ENCODE measurements at regions not wholly inside any gene's neighbourhood (a gene's known extent, or its start where the extent isn't known, plus 50 kb on each side); places are given as distances from the start of the nearest gene placed in this dataset.

DNA sequence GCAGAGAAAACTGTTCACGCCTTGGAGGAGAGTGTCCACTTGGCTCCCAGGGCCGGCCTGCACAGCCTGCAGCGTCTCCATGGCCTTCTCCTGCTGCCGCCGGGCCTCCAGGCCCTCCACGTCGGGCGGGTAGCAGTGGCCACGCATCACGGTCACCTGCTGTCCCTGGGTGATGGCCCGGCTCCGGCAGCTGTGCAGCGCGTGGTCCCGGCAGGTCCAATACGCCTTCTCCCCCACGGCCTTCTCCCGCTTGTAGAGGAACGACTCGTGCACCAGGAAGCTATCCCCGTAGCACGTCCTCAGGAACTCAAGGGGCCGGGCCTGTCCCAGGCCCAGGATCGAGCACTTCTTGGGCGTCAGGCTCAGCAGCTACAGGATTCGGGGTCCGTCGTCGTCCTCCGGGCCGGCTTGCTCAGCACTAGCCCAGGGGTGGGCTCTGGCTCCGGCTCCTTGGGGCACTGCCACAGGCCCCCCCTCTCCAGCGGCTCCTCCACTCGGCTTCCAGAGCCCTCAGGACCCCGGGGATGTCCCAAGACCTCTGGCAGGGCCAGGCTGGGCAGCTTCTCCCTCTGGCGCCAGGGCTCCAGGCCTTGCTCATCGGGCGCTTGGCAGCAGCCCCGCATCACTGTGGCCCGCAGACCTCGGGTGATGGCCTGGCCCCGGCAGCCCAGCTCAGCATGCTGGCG, 83.6 kb upstream of the FXR1 start:
- H3K27me3 ChIP-seq: no peaks in the 10 kb centered on the region
- no peak overlapping the region for H3K4me3 ChIP-seq
- DNase-seq: peak in 1 of 2 donors; percentile 74
- peak; percentile 19 to 49 for ATAC-seq (ENCODE audit: low FRiP score in 2 of 2)
- no peaks in the 10 kb centered on the region for H3K9me3 ChIP-seq
- TF ChIP-seq, protein P1, sequence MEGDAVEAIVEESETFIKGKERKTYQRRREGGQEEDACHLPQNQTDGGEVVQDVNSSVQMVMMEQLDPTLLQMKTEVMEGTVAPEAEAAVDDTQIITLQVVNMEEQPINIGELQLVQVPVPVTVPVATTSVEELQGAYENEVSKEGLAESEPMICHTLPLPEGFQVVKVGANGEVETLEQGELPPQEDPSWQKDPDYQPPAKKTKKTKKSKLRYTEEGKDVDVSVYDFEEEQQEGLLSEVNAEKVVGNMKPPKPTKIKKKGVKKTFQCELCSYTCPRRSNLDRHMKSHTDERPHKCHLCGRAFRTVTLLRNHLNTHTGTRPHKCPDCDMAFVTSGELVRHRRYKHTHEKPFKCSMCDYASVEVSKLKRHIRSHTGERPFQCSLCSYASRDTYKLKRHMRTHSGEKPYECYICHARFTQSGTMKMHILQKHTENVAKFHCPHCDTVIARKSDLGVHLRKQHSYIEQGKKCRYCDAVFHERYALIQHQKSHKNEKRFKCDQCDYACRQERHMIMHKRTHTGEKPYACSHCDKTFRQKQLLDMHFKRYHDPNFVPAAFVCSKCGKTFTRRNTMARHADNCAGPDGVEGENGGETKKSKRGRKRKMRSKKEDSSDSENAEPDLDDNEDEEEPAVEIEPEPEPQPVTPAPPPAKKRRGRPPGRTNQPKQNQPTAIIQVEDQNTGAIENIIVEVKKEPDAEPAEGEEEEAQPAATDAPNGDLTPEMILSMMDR (IDR thresholded peaks at IDR 0.05): no peak
- no peak for TF ChIP-seq POLR2AphosphoS5 (IDR thresholded peaks at IDR 0.05)
- no peak for TF ChIP-seq POLR2A (IDR thresholded peaks at IDR 0.05)
- 92 to 94% methylated on average over 31 to 43 of the region's 43 CpGs for WGBS, 2 donors
- H3K27ac ChIP-seq: no peak overlapping the region
- H3K4me1 ChIP-seq: no peaks in the 10 kb centered on the region
- H3K36me3 ChIP-seq: no peaks in the 10 kb centered on the region

DNA sequence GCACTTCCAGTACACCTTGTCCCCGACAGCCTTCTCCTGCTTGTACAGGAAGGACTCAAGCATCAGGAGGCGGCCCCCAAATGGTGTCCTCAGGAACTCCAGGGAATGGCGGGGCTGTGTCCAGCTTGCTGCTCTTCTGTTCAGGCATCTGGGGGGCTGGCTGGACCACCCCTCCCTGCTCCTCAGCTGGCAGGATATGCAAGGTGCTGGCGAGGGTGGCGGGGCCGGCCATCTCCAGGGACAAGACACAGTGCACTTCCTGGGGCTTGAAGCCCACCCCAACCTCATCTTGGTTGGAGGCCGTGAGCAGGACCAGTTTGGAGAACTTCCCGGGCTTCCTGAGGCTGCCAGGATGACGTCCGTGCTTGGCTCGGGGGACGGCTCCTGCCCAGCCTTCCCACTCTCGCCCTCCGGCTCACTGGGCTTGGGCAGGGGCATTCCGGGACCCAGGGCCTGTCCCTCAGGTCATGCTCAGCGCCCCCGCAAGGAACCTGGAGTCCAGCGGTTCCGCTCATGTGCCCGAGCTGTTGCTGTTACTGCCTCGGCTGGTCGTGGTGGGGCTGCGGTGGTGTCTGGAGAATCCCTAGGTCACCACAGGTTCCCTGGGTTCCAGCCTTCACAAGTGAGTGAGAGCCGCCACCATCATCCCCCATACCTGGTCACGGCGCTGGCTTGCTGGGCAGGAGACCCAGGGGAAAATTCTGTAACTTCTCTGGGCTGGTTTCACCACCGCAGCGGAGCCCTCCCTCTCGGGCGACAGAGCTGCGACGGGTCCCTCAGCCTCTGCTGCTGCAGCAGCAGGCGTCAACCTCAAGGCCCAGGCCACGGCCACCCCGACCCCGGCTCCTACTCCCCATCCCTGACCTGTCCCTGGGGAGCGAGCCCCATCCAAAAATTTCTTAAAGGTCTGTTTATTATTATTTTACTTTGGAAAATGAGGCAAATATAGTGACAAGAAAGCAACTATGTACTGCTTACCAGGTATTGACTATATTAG, 82.8 kb upstream of the FXR1 start:
- no peaks in the 10 kb centered on the region for H3K36me3 ChIP-seq
- H3K27ac ChIP-seq: no peak overlapping the region
- no peak overlapping the region for H3K4me3 ChIP-seq
- peak; percentile 26 to 30 for ATAC-seq (ENCODE audit: low FRiP score in 2 of 2)
- DNase-seq: peak in 1 of 2 donors; percentile 56
- H3K4me1 ChIP-seq: no peaks in the 10 kb centered on the region
- no peaks in the 10 kb centered on the region for H3K27me3 ChIP-seq
- 92 to 94% methylated on average over 17 to 29 of the region's 37 CpGs for WGBS, 2 donors
- TF ChIP-seq, protein P1 (IDR thresholded peaks at IDR 0.05): no peak
- TF ChIP-seq POLR2A (IDR thresholded peaks at IDR 0.05): no peak
- TF ChIP-seq POLR2AphosphoS5 (IDR thresholded peaks at IDR 0.05): no peak
- no peak for TF ChIP-seq EP300 (IDR thresholded peaks at IDR 0.05)
- no peaks in the 10 kb centered on the region for H3K9me3 ChIP-seq

DNA sequence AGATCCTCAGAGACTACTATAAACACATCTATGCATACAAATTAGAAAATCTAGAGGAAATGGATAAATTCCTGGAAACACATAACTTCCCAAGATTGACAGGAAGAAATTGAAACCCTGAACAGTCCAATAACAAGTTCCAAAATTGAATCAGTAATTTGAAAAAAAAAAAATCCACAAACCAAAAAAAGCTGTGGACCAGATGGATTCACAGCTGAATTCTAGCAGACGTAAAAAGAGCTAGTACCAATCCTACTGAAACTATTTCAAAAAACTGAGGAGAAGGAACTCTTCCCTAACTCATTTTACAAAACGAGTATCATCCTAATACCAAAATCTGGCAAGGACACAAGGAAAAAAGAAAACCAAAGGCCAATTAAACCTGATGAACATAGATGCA, 77.0 kb upstream of the FXR1 start:
- WGBS, 2 donors: 66 to 88% methylated on average over 2 of the region's 2 CpGs
- TF ChIP-seq POLR2A (IDR thresholded peaks at IDR 0.05) (no peak), EP300 (IDR thresholded peaks at IDR 0.05) (no peak), POLR2AphosphoS5 (IDR thresholded peaks at IDR 0.05) (no peak)
- TF ChIP-seq, protein P1 (IDR thresholded peaks at IDR 0.05): no peak
- H3K4me1 ChIP-seq: no peaks in the 10 kb centered on the region
- no peak overlapping the region for H3K27ac ChIP-seq
- no peak overlapping the region for H3K4me3 ChIP-seq
- DNase-seq (no peak), ATAC-seq (ENCODE audit: low FRiP score in 2 of 2) (no peak)
- H3K27me3 ChIP-seq: no peaks in the 10 kb centered on the region
- no peaks in the 10 kb centered on the region for H3K36me3 ChIP-seq
- no peaks in the 10 kb centered on the region for H3K9me3 ChIP-seq

DNA sequence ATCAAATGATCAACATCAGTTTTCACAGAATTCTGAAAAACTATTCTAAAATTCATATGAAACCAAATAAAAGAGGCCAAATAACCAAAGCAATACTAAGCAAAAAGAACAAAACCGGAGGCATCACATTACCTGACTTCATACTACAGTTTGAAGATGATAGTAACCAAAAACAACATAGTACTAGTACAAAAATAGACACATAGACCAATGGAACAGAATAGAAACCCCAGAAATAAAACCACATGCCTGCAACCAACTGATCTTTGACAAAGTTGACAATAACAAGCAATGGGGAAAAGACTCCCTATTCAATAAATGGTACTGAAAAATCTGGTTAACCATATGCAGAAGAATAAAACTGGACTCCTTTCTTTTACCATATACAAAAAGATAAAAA, 75.7 kb upstream of the FXR1 start:
- no peak overlapping the region for H3K27ac ChIP-seq
- 92 to 93% methylated on average over 1 of the region's 1 CpG for WGBS, 2 donors
- H3K27me3 ChIP-seq: no peaks in the 10 kb centered on the region
- TF ChIP-seq POLR2A (IDR thresholded peaks at IDR 0.05): no peak
- TF ChIP-seq EP300 (IDR thresholded peaks at IDR 0.05): no peak
- no peak for TF ChIP-seq POLR2AphosphoS5 (IDR thresholded peaks at IDR 0.05)
- TF ChIP-seq, protein P1 (IDR thresholded peaks at IDR 0.05): no peak
- no peaks in the 10 kb centered on the region for H3K9me3 ChIP-seq
- H3K36me3 ChIP-seq: no peaks in the 10 kb centered on the region
- H3K4me3 ChIP-seq: no peak overlapping the region
- no peaks in the 10 kb centered on the region for H3K4me1 ChIP-seq
- DNase-seq: no peak
- ATAC-seq (ENCODE audit: low FRiP score in 2 of 2): no peak
